HG03097 (cell line): ENCODE measurements at regions not wholly inside any gene's neighbourhood (a gene's known extent, or its start where the extent isn't known, plus 50 kb on each side); places are given as distances from the start of the nearest gene placed in this dataset.
"Not testable (repeated sequence)": the region's sequence is repeated elsewhere in the genome, so short reads cannot be mapped to it uniquely, and the experiment has no call there.

Source experiments
- ATAC-seq: cut with Tn5 transposase; IDR thresholded peaks from one replicate; pipeline ENCODE4 v1.9.1; 2021; ENCODE audit not compliant: unreplicated experiment, low FRiP score

DNA sequence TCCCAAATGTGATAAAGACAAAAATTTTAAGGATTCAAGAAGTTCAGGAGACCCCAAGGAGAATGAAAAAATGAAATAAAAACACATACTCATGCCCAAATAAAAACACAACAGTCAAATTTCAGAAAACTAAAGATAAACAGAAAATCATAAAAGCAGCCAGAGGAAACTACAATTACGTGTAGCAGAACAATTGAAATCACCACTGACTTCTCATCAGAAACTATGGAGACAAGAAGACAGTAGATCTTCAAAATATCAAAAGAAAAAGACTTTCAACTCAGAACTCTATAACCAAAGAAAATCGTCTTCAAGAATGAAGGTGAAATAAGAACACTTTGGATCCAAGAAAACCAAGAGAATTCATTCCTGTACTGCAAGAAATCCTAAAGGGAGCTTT, 54.9 kb downstream of the DIO3 start:
- no peak for ATAC-seq

DNA sequence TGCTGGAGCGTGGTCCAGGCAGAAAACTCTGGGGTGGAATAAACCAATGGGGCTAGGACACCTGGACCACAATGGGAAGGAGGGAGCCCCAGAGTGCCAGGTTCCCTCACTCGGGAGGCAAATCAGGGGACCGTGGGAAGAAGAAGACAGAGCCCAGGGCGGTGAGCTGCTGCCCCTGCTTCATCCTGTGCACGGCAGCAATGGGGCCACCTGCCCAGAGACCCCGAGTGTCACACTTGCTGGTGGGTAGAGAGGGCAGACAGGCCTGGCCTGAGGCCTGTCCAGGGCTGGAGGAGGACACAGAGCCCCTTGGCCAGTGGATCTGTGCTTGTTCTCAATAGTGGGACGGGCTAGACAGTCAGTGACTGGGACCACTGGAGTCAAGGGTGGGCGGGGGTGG, 58.2 kb downstream of the DIO3 start:
- ATAC-seq = no peak

DNA sequence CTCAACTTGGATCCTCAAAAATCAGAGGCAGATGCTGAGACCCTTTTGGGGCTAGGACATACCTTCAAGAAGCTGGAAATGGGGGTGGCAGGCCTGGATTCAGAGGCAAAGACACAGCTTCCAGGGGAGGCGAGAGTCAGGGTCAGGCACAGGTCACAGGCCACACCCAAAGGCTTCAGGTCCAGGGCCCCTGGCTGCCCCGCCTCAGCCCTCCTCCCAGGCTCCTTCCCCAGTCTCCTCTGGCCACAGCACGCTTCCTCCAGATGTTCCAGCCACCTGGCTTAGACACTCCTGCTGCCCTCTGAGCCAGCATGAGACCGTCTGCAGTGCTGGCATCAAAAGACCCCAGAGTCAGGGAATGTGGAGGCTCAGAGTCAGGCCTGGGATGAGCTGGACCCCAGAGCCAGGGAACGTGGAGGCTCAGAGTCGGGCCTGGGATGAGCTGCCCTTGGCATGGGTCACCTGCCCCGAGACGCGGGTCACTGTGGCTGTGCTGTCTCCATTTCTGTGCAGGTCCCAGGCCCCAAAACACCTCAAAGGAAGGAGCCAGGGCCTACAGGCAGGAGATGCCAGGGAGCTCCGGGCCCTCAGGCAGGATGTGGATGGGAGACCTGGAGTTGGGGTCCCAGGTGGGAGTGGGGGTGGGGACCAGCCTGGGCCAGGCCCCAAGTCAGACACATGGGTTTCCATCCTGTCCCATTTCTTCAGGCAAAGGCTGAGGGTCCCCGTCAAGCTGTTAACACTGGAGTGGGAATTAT, 58.9 kb downstream of the DIO3 start:
- ATAC-seq = no peak

DNA sequence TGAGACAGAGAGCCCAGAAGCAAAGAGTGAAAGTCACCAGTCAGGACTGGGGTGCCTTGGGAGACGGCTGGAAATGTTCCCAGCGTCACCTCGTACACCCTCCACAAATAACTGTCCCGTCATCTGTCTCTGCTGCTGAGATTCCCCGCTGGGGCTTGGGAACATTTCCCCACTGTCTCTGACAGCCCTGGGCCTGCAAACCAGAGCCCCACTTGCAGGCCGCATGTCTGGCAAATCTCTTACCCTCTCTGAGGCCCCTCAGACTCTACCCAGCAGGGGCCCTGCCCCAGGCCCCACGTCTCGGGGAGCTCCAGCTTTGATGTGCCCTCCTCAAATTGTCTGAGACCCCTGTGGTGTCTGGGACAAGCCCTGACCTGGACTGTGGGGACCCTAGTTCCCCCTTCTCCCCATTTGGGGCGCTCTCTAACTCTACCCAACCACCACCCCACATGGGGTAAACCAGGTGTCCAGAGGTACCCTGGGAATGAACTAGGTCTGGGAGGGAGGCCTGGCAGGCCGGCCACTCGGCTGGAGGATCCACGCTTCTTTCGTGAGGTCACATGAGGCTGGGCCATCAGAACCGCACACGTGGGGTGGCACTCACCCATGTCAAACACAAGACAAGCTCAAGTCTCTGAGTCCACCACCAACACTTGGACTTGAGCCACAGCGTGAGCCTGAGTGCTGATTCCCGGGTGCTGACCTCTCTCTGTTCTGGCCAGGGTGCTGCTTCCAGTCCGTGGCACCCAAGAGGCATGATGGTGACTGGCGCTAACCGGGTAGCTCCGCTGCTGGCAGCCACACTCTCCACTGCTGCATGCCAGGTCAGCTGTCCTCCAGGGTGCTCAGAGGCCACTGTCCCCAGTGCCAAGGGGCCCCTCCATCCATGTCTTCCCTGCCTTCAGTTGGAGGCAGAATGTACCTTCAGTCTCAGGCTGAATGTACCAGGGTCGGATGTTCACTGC, 59.8 kb downstream of the DIO3 start:
- ATAC-seq = no peak

DNA sequence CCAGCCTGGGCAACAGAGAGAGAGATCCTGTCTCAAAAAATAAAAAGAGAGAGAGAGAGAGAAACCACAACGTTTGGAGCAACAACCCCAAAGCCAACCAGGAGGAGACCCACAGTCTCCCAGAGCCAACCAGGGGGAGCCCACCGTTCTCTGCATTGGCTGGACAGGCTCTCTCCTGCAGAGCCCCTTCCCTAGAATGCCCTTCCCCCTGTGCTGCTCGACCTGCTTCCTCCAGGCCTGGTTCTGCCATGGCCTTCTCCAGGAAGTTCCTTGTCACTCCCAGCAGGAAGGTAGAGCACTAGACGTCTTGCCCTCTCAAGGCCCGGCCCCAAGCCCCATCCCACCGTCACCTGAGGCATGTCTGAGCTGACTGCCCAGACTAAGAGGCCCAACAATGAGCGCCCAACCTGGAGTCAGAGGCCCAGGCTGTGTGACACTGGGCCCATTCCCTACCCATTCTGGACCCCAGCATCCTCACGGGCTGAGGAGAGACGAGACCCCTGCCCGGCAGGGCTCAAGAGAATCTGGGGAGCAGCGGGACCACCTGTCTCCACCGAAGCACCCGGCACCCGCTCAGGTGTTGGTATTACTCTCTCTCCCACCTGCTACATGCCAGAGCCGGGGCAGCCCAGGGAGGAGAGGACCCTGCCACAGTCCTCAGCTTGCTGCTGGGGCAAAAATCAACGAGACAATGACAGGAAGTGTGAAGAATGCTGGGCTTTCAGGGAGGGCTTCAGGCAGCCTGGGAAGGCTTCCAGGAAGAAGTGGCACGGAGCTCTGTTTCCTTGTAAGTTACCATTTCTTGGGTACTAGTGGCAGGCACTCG, 61.2 kb downstream of the DIO3 start:
- no peak for ATAC-seq

DNA sequence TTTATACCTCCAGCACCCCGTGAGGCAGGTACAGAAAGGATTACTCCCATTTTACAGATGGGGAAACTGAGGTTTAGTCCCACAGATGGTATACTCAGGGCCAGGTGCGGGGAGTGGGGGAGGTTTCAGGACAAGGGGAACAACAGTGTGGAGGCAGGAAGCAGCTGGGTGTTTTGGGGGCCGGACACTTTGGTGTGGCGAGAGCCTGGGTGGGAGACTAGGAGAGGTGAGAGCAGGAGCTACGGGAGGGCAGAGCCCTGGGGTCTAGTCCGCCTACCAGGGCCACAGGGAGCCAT, 61.7 kb downstream of the DIO3 start:
- ATAC-seq = no peak

DNA sequence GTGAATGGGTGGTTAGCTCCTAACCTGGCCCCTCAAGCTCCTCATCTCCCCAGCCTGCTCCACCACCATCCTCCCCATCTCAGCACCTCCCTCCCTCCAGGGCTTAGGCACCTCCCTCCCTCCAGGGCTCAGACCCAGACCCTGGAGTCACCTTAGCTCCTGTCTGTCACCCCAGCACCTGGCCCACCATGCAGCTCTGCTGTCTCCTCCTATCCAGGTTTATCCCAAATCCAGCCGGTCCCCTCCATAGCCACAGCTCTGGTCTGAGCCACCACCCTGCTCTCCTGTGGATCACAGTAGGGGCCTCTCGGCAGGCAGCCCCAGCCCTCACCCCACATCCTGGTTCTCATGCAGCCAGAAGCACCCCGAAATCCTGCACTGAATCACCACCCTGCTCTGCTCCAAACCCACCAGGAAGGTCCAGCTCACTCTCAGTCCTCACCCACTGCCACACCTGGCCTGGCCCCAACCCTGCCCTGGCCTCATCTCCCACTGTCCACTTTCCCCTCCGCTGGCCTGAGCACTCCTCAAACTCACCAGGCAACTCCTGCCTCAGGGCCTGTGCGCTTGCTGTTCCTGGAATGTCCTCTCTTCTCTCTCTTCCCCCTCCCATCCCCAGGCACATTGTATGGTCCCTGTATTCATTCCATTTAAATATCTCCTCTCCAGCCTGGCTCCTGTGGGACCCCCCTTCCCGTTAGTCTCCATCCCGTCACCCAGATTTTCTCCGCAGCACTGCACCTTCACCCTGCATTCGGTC, 62.6 kb downstream of the DIO3 start:
- ATAC-seq = no peak

DNA sequence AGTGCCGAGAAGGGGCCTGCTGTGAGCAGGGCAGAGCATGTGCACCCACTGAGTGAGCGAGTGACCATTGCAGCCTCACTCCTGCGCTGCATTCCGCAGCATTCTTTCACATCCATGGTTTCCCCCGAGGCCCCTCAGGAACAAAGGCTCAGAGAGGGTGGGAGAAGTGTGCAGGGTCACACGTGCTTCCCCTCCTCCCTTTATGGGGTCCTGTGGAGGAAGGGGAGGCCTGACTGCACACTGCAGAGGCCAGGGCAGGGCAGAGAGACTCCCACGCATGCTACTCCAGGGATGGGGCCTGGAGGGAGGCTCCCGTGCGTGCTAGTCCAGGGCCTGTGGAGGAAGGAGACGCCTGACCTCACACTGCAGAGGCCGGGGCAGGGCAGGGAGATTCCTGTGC, 63.2 kb downstream of the DIO3 start:
- no peak for ATAC-seq

DNA sequence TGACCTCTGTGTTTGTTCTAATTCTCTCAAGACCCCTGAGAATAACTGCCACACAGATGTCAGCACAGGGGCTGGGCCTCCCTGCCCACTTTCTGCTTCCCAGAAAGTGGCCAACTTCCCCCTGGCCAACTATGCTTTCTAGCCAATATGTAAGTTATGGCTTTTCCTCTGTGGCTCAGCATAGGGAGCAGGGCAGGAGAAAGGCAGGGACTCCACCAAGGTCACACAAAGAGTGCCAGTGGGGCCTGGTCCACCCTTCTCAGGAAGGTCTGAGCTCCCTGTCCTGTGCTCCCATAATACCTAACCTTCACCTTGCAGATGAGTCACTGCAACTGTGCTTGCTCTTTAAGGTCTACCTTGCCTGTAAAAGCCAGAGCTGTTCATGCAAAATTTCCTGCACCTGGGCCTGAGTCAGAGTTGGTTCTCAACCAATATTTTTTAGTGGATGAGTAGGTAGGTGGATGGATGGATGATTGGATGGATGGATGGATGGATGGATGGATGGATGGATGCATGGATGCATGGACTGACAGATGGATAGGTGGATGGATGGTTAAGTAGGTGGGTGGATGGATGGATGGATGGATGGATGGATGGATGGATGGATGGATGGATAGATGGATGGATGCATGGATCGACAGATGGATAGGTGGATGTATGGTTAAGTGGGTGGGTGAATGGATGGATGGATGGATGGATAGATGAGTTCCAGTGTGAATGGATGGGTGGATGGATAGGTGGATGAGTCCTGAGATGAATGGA, 64.2 kb downstream of the DIO3 start:
- ATAC-seq = no peak

DNA sequence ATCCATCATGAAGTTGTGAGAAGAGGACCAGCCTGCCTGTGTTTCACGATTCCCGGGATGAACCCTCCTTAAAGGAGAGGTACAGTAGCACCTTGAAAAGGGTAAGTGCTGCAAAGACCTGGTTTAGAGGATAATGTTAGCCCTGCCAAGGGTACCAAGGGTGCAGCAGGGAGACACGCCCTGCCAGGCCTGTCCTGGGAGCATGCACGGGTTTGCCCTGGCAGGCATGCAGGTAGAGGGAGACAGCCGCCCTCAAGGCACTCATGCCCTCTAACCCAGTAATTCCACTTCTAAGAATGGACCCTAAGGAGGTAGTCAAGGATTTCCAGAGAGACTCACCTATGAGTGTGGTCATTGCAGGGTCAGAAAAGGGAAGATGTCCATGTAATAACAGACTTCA, 65.0 kb downstream of the DIO3 start:
- no peak for ATAC-seq

DNA sequence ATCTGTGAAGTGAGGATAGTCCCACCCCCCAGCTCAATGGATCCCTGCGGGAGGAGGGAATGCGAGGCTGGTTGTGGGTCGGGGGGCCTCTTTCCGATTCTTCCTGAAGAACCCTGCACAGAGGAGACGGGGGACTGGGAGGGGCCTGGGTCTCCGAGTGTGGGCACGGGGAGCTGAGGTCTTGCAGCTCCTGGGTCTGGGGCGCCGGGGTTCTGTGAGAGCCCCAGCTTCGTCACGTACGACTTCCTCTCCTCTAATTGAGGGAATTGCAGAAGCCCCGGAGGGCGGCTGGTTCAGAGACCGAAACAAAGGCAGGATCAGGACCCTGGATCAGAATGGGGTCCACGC, 66.6 kb downstream of the DIO3 start:
- no peak for ATAC-seq

DNA sequence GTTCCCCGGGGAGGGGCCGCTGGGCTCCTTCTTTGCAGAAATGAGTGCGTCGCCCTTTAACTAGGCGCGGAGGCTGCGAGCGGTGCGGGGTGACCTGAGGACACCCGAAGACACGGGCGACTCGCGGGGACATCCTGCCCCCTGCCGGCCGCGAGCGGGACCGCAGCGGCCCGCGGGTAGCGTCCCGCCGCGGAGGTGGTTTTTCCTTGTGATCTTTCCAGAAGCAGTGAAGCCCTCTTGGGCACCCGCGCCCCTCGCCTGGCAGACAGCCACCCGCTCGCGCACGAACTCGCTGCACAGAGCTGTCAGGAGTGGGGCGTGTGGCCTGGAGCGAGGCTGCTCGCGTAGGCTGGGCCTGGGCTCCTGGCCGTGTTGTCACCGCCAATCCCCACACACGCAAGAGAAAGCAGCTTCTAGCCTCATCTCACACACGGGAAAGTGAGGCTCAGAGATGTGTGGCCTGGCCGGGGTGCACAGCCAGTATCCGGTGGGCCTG, 67.2 kb downstream of the DIO3 start:
- peak; percentile 71 for ATAC-seq

DNA sequence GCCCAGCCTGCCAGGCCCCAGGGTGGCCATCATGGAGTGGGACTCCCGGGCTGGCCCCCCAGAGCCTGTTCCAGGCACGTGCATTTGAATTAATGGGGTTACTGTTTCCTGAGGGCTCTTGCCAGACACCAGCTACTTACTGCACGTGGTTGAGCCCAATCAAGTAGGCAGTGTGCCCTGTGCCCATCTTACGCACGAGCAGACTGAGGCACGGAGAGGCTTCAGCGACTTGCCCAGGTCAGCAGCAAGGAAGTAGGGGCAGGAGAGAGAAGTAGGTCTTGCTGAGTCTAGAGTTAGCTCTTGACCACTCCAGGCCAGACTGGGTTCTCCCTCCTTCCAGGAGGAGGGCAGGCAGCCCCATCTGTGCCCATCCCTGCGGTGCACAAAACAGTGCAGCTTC, 67.7 kb downstream of the DIO3 start:
- no peak for ATAC-seq

DNA sequence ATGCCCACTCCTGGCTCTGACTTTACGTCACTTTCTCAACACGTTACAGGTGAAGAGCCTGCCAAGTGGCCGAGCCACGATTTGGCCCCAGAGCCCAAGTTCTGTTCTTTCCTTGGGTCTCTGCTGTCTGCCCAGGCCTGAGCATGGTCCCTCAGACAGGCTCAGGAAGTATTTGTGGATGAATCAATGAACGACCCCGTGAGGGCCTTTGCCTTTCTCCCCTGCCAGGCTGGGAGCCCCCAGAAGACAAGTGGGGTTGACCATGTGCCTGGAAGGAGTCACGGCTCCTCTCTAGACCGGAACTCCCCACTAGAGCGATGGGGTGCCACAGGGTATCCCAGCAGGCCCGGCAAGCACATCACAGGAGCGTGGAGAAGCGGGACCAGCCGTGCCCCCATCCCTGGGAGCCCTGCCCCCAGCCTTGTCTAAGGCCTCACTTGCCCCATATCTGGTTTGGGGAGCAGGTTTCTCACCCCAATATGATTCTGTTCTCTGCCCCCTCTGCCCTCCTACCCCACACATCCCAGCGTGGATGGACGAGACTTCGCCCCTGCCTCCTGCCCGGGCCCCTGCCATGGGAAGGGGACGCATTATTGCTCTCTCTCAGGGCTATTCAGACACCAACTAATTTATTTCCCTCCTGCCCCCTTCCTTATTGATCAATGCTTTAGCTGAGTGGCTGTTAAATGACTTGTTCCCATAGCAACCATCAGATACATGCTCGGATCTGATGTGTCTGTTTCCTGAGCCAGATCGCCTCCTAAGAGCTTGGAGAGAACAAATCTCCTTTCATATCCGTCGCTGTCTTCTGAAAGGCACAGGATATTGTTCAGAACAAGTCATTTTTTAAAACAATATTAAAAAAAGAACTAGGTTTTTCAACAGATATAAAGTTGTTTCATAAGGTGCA, 69.0 kb downstream of the DIO3 start:
- no peak for ATAC-seq

DNA sequence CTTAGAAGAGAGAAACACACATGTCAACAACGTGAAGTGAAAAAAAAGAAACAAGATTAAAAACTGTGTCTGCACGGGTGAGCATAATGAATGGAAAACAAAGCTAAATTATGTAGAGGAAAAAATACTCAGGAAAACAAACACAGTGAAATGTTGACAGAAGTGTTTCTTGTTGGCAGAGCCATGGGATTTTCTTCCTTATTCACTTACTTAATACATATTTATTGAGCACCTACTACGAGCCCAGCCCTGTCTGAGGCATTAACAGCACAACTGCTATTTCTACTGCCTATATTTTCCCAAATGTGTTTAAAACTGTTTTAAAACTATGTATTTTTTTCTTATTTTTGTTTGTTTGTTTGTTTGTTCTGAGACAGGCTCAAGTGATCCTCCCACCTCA, 69.9 kb downstream of the DIO3 start:
- no peak for ATAC-seq

DNA sequence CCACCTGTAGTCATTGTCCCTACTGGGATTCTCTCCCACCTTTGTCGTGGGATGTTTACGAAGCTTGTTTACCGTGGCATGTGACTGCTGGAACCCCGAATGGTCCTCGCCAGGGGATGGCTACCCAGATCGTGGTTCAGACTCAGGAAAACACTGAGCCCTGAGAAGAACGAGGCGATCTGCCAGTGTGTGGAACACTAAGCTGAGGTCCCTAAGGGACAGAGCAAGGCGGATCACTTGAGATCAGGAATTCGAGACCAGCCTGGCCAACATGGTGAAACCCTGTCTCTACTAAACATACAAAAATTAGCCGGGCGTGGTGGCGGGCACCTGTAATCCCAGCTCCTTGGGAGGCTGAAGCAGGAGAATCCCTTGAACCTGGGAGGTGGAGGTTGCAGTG, 70.7 kb downstream of the DIO3 start:
- not testable (repeated sequence) for ATAC-seq

DNA sequence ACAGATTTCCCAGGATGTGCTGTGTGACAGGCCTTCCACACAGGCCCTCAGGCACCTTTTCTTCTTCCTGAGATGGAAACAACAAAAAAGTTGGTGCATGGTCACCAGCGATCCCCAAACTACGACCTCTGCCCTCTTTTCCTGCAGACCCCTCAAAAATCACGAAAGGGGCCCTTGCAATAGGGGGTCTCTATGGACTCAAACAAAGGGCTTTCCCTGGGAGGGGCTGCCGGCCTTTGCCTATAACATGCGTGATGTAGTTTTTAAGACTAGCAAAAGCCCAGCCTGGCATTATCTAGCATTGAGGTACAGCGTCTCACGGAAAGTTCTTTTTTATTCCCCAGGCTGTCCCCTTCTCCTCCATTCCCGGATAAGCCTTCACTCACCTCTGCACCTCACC, 71.2 kb downstream of the DIO3 start:
- no peak for ATAC-seq

DNA sequence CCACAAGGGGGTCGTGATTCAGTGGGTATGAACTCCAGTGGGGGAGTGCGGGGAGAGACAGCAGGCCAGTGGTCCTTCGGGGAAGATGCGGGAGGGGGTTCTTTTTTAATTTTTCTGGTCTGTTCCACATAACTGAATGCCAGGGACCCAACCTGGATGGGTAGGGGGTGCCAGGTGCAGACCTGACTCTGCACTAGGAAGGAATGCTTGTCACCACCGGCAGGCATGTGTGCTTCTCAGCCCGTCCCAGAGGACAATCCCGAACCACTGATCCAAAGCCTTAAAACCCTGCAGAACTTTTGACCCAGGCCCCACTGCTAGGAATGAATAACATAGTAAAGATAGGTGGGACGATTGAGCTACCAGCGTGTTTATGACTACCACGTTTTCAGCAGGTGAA, 72.0 kb downstream of the DIO3 start:
- no peak for ATAC-seq
